BE2C (cell line): ENCODE measurements at regions not wholly inside any gene's neighbourhood (a gene's known extent, or its start where the extent isn't known, plus 50 kb on each side); places are given as distances from the start of the nearest gene placed in this dataset.
"Not testable (repeated sequence)": the region's sequence is repeated elsewhere in the genome, so short reads cannot be mapped to it uniquely, and the experiment has no call there.

Source experiments
- DNase-seq: peaks from one replicate; pipeline ENCODE4 v3.0.0-alpha.2; 2020
- H3K27me3 ChIP-seq: fragments of 250-450 bp; sonication (Bioruptor Pico); 2 replicates; pipeline ENCODE4 v1.5.1; 2020; ENCODE audit warnings: mild to moderate bottlenecking
- H3K36me3 ChIP-seq: fragments of 250-450 bp; sonication (Bioruptor Pico); 2 replicates; pipeline ENCODE4 v1.5.1; 2020; ENCODE audit warnings: mild to moderate bottlenecking
- H3K4me1 ChIP-seq: fragments of 250-450 bp; sonication (Bioruptor Pico); 2 replicates; pipeline ENCODE4 v1.5.1; 2020
- H3K4me3 ChIP-seq: 2 replicates; pipeline ENCODE4 v1.5.1; 2011; ENCODE audit warnings: low read depth, low read length
- H3K9me3 ChIP-seq: fragments of 250-450 bp; sonication (Bioruptor Pico); 2 replicates; pipeline ENCODE4 v1.5.1; 2020
- TF ChIP-seq, protein P1 (sequence below): IDR thresholded peaks from 2 replicates; pipeline ENCODE4 v1.5.1; 2012; ENCODE audit warnings: mild to moderate bottlenecking, low read depth, low read length

- H3K27me3 ChIP-seq: no peaks in the 10 kb centered on the region
- DNase-seq: no peak
- no peaks in the 10 kb centered on the region for H3K9me3 ChIP-seq
- no peak overlapping the region for H3K4me3 ChIP-seq
- no peaks in the 10 kb centered on the region for H3K36me3 ChIP-seq
- no peaks in the 10 kb centered on the region; the same call in 1 of the 2 replicates for H3K4me1 ChIP-seq
- TF ChIP-seq, protein P1, sequence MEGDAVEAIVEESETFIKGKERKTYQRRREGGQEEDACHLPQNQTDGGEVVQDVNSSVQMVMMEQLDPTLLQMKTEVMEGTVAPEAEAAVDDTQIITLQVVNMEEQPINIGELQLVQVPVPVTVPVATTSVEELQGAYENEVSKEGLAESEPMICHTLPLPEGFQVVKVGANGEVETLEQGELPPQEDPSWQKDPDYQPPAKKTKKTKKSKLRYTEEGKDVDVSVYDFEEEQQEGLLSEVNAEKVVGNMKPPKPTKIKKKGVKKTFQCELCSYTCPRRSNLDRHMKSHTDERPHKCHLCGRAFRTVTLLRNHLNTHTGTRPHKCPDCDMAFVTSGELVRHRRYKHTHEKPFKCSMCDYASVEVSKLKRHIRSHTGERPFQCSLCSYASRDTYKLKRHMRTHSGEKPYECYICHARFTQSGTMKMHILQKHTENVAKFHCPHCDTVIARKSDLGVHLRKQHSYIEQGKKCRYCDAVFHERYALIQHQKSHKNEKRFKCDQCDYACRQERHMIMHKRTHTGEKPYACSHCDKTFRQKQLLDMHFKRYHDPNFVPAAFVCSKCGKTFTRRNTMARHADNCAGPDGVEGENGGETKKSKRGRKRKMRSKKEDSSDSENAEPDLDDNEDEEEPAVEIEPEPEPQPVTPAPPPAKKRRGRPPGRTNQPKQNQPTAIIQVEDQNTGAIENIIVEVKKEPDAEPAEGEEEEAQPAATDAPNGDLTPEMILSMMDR: no peak
These were observed 202.3 kb downstream of the DLL1 start for GRCh38 chr6:170088582-170088955.

DNA sequence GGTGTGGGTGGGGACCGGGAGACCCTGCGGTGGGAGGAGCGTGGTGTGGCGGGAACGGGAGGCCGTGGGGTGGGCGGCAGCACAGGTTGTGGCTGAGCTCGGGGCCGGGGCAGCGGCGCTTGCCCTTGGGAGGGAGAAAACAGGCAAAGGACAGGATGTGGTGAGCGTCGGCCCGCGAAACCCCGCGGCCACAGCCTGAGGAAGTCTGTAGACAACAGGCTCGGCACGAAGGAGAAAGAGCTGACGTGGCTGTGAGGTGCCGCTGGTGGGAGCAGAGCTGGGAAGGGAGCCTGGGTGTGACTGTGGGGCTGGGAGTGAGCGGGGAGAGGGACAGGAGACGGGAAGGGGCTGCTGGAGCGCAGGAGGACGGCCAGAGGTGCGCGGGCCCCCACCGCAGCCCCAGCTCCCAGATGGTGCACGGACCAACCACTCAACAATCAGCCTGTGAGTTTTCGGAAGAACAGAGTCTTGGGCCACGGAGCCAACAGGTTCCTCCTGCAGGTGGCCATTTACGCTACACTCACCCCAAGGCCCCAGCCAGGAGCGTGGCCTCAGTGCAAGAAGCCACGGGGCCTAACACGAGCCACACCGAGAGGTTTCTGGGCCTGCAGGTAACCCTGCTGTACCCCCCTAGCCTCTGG lies 202.8 kb downstream of the DLL1 start:
- H3K4me3 ChIP-seq: no peak overlapping the region
- TF ChIP-seq, protein P1: no peak
- DNase-seq: no peak
- H3K9me3 ChIP-seq: no peaks in the 10 kb centered on the region
- H3K36me3 ChIP-seq: no peaks in the 10 kb centered on the region
- H3K4me1 ChIP-seq: no peaks in the 10 kb centered on the region; the same call in 1 of the 2 replicates
- H3K27me3 ChIP-seq: no peaks in the 10 kb centered on the region

- not testable (repeated sequence) for DNase-seq, H3K9me3 ChIP-seq, H3K4me1 ChIP-seq, H3K36me3 ChIP-seq, H3K4me3 ChIP-seq, H3K27me3 ChIP-seq
These were observed 203.5 kb downstream of the DLL1 start for GRCh38 chr6:170087421-170087780.

GRCh38 chr6:170086639-170087420 lies 204.0 kb downstream of the DLL1 start:
- TF ChIP-seq, protein P1: no peak
- no peaks in the 10 kb centered on the region for H3K9me3 ChIP-seq
- H3K4me1 ChIP-seq: no peaks in the 10 kb centered on the region; the same call in 1 of the 2 replicates
- no peaks in the 10 kb centered on the region for H3K27me3 ChIP-seq
- no peak for DNase-seq
- H3K4me3 ChIP-seq: no peak overlapping the region
- H3K36me3 ChIP-seq: no peaks in the 10 kb centered on the region

- Histone ChIP-seq H3K4me1 (no peaks in the 10 kb centered on the region), H3K27me3 (no peaks in the 10 kb centered on the region), H3K36me3 (no peaks in the 10 kb centered on the region), H3K4me3 (no peak overlapping the region), H3K9me3 (no peaks in the 10 kb centered on the region)
- TF ChIP-seq, protein P1: no peak
- no peak for DNase-seq
These were observed 205.1 kb downstream of the DLL1 start for GRCh38 chr6:170085475-170086401.

DNA sequence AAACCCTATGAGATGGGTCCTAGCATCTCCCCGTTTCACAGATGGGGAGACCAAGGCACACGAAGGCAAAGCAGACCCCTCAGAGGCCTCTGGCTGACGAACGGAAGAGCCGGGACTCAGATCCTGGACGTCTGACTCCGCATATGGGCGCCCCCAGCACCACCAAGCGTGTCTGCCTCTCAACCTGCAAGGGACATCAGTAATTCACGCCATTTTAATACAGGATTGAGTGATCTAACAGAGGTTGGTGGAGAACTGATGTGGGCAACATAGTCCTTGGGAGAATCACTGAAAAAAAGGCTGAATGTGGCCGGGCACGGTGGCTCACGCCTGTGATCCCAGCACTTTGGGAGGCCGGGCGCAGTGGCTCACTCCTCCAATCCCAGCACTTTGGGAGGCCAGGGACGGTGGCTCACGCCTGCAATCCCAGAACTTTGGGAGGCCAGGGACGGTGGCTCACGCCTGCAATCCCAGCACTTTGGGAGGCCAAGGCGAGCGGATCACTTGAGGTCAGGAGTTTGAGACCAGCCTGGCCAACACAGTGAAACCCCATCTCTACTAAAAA lies 206.6 kb downstream of the DLL1 start:
- TF ChIP-seq, protein P1: no peak

More for the DNA sequence above, 206.6 kb downstream of the DLL1 start:
- H3K36me3 ChIP-seq: no peaks in the 10 kb centered on the region
- H3K4me3 ChIP-seq: no peak overlapping the region
- H3K27me3 ChIP-seq: no peaks in the 10 kb centered on the region
- H3K4me1 ChIP-seq: no peaks in the 10 kb centered on the region
- H3K9me3 ChIP-seq: no peaks in the 10 kb centered on the region
- DNase-seq: no peak
